HG03432 (cell line): ENCODE measurements at regions not wholly inside any gene's neighbourhood (a gene's known extent, or its start where the extent isn't known, plus 50 kb on each side); places are given as distances from the start of the nearest gene placed in this dataset.

Experiments used
- ATAC-seq: cut with Tn5 transposase; IDR thresholded peaks from one replicate; pipeline ENCODE4 v1.9.1; 2021; ENCODE audit warnings: mild to moderate bottlenecking, moderate library complexity; ENCODE audit not compliant: unreplicated experiment

DNA sequence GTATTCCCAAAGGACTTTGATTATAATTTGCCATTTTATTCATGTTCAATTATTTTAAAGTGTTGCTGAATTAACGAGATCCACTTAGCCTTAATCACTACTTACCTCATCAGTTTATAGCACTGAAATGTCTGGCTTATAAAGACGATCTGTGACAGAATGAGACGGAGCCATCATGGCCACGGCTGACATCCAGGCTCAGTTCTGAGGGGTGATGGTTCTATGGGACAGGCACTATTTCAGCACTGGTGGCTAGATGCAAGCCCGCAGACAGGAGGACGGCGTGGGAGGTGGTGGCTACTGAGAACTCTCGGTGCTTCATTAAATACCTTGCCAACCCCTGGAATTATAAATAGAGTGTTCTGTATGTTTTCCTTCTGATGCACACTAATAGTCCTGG, 1084.2 kb upstream of the TENM3 start:
- no peak for ATAC-seq

DNA sequence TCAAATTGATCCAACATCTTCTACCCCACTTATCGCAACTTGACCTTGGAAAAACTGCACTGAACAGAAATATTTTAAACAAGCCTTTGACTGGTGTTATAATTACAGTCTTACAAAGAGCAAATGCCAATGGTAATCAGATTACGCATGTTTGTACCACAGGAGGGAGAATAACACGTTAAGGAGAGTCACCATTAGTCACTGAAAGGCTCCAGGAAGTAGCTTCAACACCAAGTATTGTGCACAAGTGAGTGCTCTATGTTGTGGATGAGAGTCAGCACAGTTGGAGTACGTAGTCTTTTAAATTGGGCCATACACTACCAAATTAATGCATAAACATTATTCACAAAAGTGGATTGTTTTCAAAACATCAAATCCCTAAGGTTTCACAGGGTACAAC, 1081.5 kb upstream of the TENM3 start:
- no peak for ATAC-seq

DNA sequence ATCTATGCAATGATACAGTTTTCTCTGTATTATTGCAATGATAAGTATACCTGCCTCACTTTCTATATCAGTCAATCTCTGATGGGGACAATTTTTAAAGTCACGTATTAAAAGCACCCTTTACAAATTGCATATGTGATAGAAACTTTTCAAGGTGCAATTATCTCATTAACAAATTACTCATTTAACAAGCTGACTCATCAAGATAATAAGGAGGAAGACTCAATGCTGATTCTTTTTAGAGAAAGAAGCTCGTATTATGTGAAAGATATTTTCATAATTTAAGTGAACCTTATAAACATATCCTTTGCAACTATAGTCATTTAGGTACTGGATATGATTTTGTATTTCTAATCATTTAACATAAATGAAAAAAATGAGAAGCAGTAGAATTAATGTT, 1080.9 kb upstream of the TENM3 start:
- ATAC-seq = no peak

DNA sequence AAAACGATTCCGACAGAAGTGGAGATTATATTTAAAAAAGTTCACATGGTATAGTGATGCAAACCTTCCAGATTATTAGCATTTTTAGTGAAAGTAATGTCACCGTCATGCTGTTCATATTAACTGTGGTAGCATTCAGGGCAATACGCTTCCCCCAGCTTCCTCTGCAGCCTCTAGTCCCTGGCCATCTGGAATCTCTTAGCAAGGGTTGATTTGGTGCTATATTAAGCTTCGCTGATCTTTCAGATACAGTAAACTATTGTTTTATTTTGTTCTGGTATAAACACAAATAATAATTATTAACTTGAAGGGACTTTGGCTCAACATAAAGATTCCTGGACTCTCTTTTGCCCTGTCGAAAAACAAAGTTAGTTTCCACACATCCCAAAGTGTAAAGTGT, 1080.5 kb upstream of the TENM3 start:
- no peak for ATAC-seq

DNA sequence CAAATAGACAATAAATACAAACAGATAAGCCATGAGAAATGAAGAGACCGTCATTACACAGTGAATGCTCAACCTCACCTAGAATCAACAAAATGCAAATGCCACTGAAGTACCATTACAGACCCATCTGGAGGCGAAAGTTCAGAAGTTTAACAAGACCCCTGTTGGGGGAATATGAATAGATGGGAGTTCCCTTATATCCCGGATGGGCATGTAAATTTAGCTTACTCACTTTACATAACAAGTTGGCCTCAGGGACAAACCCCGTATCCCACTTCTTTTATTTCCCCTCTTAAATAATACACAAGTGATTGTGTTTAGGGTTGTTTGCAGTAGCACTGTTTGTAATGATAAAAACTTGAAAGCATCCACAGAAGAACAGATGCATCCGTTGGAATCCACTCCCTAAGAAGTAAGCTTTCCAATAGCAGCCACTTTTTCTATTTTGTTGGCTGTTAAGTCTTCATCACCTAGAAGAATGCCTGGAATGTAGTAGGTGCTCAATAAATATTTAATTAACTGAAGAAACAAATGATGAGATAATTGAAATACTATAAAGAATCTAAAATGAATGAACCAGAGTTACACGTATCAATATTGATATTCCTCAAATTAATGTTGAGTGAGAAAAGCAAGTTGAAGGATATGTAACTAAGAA, 1076.3 kb upstream of the TENM3 start:
- ATAC-seq = no peak

DNA sequence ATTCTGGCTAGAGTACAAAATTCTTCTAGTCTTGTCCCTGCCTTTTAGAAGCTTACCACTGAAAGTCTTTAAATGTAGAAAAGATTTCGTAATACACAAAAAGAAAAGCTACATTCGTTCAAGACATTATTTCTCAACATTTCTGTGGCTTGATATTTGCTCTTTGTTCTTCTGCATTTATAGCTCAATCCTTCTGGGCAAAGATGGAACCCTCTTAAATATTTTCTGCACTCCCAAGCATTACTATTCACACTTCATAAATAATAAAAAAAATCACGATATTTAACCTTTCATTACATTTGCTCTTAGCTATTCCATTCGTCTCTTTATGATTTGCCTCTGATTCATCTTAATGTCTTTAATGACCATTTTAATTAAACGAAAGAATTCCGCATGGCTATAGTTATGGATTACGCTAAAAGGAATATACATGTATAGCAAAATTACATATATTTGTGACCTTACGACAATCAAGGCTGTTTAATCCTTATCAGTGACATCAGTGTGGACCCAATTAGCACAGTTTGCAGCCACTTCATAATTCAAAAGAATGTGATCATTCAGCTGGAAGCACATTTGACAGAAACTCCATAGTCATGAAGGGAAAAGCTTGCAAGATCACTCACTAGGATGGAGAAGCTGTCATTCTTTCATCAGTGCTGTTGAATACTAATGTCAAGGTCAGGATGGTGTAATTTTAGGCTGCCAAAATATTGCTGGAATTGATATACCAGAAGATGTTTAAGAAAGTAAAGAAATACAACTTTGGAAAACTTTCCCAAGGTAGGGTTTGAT, 1075.0 kb upstream of the TENM3 start:
- no peak for ATAC-seq

DNA sequence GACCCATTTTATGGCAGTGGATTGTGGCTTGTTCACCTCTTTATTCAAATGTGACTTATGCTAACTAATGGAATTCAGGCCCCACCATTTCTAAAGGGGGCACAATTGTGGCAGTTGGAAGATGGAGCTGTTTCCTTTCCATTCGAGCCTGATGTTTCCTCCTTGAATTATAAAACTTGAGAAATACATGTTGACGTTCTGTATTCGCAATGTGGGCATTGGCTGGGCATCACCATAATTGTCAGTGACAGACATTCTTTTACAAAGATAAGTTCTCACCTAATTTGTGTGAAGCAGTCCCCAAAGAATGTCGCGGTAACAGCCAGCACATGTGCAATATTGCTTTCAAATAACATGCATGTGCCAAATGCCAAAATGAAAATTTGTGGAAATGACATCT, 1070.2 kb upstream of the TENM3 start:
- ATAC-seq = no peak

DNA sequence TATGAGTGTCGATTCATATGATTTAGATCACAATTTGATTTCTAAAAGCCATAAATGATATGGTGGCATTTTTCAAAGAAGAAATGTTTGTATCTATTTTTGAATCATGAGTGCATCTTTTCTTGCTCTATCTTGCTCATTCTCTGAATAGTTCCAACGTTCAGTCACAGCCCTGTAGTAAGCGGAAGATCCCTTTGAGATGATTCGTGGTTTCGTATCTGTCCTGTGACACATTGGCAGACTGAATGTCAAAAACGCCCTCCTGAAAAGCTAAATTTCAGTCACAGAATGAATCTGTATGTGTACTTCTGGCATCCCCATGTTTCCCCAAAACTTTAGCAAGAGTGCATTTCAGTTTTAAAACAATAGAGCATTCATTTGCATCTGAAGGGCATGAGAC, 1066.9 kb upstream of the TENM3 start:
- peak; percentile 51 for ATAC-seq

DNA sequence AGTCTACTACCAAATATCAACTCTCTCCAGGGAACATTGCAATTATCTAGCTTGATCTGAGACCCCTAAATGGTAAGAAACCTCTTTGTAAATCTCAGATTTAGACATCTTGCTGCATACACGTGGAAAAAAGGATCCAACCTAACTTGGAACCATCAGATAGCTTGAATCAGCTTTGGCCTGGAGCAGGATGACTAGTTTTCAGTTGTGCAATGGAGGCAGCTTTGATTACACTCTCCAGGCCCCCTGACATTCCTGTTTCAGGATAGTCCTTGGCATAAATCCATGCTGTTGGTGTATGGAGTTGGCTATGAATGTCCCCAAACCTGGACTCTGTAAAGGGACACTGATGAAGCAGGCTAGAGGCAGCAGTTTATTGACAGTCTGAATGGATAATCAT, 1061.9 kb upstream of the TENM3 start:
- no peak for ATAC-seq

DNA sequence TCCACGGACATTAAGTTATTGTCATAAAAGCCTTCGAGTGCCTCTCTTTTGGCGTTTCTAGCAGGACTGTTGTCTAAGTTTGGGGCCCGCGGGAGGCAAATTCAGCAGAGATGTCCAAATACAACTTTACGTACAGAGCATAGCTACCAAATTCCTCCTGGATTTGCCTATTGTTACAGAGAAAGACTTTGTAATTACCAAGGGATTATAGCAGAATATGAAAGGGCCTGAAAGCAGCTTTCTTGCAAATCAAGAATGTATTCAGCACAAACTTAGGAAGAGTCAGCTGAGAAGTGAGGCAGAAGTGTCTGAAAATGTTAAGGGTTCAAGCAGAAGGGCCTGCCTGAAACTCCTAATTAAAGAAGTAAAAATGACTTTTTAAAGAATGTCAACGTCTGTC, 1053.5 kb upstream of the TENM3 start:
- ATAC-seq = no peak

DNA sequence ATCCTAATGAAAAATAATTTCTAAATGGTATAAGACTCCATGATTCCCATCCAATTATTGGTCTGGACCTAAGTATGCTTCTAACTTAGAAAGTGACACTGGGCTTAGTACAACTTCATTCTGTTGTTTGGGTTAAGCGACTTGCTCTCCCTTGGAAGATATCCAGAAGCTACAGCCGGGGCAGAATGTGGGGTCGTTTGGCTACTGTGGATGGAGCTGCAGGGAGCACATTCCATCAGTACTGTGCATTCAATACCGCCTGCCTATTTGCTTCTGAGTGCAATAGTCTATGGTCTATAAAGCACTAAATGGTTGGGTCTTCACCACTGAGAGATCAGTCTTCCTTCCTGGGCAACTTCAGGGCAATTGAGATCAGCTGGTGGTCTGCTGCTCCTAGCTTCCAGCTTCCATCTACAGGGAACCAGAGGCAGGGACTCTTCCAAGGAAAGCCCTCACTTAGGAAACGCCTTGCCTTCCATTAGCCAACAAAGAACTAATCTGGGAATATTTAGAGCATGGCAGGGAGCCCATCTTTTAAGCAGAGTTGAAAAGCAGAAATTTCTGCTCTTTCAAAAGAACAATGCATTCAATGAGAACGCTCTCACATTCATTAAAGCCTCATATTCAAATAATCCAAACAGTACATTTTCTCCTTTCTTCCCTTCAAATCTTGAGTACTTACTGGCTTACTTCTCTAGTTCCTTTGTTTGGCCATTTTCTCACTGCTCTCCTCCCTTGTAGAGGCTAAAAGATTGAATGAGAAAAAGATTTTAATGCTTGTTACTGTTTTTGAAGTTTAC, 1049.9 kb upstream of the TENM3 start:
- ATAC-seq = no peak

DNA sequence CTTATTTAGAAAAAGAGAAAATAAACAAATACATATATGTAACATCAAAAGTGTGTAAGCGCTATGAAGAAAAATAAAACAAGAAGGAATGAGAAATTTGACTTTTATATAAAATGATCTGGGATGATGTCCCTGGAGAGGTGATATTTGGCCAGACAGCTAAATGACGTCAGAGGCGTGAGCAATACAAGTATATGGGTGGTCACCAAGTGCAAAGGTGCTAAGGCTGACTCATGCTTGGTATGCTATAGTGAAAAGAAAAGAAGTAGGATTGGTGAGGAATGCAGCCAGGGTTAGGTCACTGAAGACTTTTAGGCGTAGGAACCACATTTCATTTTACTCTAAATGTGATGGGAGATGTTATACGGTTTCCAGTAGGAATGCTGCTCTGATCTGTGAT, 1049.1 kb upstream of the TENM3 start:
- no peak for ATAC-seq

DNA sequence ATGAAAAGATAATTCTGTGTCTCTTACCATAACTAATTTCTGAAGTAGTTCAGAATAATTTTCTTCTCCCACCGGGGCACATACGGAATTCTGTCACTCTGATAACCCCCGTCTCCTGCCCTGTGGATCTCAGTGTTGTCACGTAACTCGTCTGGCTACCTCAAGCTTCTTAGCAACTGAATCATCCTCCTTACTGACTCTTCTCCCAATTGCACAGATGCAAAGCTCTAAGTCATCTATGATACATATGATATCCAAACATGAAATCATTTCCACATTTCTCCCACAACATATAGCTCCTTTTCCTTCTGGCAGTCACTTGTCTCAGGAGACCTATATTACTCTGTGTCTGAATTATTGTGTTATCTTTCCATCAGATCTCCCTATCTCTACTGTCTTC, 1043.1 kb upstream of the TENM3 start:
- ATAC-seq = no peak

DNA sequence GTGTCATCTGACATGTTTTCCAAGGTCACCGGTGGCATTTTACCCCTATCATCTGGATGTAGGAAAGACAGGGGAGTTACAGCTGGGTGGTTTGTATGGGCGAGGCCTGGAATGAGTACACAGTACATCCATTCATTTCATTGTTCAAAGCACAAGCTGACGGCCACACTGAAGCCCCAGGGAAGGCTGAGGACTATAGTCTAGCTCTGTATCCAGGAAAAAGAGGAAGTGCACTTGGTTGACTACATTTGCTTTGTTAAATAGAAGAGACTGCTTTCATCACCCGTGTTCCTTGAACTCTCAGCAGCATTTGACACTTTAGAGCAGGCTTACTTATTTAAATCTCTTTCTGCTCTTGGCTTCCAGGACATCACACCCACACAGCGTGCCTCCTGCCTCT, 1041.0 kb upstream of the TENM3 start:
- ATAC-seq = no peak

DNA sequence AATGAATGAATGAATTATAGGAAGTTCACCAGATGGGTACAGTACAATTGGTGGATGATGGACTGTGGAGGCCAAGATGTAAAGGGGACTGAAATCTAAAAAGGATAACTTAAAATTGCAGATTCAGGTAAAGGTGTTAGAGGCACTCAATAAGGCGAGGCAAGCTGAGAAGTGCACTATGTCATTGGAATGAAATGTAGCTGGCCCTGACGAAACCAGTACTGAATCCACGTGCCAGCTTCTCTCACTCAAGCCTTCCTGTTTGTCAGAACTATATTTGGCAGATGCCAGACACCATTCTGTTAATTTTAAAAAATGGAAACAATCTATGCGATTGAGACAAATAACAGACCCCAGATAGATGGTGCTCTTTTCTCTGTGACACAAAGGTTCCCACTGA, 1039.1 kb upstream of the TENM3 start:
- no peak for ATAC-seq

DNA sequence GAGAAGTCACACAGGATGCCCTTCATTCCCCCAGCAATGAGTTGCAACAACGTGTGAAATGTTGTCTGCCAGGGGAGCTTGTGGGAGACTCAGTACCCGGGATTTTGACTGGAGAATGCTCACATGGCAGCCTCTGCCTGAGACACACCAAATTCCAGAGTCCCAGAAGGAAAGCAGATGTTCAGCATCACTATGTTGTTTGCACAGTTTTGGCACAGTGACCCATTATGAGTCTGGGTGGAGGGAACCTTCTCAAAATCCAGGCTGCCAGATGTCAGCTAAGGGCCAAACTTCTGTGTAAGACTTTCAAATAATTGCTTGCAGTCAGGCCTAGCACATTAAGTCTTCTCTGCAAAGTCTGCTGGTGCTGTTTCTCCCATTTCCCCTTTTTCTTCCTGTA, 1029.7 kb upstream of the TENM3 start:
- no peak for ATAC-seq

DNA sequence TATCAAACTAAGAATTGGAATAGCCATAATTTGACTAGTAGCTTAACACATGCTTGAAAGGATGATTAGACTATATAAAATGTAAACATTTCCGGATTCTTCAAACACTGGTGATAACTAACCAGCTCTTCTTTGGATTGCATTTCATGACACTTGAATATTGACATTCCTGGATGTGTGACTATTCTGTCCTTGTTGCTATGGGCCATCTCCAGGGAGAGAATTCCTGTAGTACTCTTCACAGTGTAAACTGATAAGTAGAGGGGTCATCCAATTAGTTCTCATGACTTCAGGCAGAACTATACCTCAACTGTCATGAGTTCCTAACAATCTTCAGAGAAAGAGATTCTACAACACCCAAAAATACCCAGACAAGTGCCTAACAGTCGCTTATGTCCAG, 1026.7 kb upstream of the TENM3 start:
- no peak for ATAC-seq

DNA sequence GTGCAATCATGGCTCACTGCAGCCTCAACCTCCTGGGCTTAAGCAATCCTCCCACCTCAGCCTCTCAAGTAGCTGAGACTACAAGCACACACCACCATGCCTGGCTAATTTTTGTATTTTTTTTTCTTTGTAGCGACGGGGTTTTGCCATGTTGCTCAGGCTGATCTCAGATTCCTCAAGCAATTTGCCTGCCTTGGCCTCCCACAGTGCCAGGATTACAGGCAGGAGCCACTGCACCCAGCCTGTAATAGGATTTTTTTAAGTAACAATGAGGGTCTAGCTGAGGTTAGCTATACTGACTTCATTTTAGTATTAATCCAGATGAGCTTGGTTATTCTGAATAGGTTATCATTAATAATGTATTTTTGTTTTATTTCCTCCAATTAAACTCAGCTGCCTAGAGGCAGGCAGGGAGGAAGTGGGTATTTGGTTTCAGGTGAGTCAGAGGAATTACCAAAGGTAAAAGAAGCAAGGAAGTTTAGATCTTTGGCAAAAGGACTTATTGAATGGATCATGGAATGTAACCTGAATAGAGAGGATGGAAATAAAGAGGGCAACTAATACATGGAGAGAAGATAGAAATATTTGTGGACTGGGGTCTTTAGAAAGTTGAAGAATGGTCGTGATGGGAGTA, 1023.3 kb upstream of the TENM3 start:
- no peak for ATAC-seq

DNA sequence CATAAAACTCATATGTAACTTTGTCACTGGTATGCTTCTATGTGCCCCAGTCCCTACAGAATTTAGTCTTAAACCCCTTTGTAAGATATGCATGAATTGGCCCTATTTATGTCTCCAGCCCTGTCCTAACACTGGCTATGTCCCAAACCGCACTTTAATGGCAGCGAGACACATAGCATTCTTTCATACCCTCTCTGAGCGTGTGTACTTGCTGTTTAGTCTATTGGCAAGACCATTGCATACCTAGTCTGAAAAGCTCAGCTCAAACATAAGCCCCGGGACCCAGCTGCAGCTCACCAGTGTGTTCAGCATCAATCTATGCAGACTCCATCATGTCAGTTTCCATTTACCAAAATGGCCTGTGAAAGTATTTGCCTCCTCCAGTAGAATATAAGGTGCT, 1018.4 kb upstream of the TENM3 start:
- ATAC-seq = no peak

DNA sequence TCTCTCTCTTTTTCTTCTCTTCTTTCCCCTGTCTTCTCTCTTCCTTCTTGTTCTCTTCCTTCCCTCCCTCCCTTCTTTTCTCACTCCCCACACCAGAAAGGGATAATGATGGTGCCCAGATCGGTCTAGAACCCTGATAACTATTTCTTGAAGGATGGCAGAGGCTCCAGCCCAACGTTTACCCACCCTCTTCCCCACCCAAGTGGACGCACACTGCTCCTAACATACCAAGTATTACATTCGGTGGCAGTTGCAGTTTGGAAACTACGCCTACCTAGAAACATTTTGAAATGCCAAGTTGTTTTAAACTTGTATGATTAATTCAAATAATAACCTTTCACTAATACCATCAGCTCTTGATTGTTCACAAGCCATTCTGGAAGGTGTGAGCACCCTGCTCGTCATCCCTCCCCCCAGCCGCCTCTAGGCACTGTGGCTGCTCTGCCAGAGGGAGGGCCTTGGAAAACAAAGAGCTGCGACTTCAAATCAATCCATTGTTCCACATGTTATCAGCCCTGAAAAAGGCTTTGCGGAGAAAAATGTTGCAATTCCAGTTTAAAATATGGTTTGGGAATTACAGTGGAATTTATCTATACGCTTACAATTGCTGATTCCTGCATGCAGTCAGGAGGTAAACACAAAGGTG, 1017.5 kb upstream of the TENM3 start:
- ATAC-seq = no peak
